ENCODE measurements at regions not wholly inside any gene's neighbourhood (a gene's known extent, or its start where the extent isn't known, plus 50 kb on each side); places are given as distances from the start of the nearest gene placed in this dataset.

DNA sequence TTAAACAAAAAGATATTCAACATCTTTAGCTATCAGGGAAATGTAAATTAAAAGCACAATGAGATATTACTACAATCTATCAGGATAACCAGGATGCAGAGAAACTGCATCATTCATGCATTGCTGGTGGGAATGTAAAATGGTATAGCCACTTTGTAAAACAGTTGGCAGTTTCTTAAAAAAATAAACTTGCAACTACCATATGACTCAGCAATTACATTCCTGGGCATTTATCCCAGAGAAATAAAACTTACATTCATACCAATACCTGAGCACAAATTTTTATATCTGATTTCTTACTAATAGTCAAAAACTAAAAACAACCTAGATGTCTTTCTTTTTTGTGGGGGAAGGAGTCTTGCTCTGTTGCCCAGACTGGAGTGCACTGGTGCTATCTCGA lies 190.3 kb upstream of the TAB2 start:
- H3K4me1 ChIP-seq (ENCODE audit: control insufficient read depth in 1 of 2, low read depth in 2 of 2): peaks cover 0 to 15% of the 10 kb centered on the region in 2 donors
- no peaks in the 10 kb centered on the region for H3K27me3 ChIP-seq (replicated peaks; ENCODE audit: insufficient read depth)
- DNase-seq (ENCODE audit: low spot score) (no peak), ATAC-seq (ENCODE audit: insufficient number of reproducible peaks, low FRiP score, low read depth) (no peak)
- TF ChIP-seq, protein P1, sequence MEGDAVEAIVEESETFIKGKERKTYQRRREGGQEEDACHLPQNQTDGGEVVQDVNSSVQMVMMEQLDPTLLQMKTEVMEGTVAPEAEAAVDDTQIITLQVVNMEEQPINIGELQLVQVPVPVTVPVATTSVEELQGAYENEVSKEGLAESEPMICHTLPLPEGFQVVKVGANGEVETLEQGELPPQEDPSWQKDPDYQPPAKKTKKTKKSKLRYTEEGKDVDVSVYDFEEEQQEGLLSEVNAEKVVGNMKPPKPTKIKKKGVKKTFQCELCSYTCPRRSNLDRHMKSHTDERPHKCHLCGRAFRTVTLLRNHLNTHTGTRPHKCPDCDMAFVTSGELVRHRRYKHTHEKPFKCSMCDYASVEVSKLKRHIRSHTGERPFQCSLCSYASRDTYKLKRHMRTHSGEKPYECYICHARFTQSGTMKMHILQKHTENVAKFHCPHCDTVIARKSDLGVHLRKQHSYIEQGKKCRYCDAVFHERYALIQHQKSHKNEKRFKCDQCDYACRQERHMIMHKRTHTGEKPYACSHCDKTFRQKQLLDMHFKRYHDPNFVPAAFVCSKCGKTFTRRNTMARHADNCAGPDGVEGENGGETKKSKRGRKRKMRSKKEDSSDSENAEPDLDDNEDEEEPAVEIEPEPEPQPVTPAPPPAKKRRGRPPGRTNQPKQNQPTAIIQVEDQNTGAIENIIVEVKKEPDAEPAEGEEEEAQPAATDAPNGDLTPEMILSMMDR (IDR thresholded peaks at IDR 0.05): no peak
- no peaks in the 10 kb centered on the region for H3K36me3 ChIP-seq
- H3K4me3 ChIP-seq: no peak overlapping the region
- H3K27ac ChIP-seq: no peak overlapping the region
- no peaks in the 10 kb centered on the region for H3K9me3 ChIP-seq

GRCh38 chr6:149128489-149129145 lies 188.9 kb upstream of the TAB2 start:
- no peak for ATAC-seq (ENCODE audit: insufficient number of reproducible peaks, low FRiP score, low read depth)
- Histone ChIP-seq H3K9me3 (no peaks in the 10 kb centered on the region), H3K4me3 (no peak overlapping the region), H3K36me3 (no peaks in the 10 kb centered on the region), H3K27me3 (replicated peaks; ENCODE audit: insufficient read depth) (no peaks in the 10 kb centered on the region), H3K4me1 (ENCODE audit: control insufficient read depth in 1 of 2, low read depth in 2 of 2) (peaks cover 0 to 15% of the 10 kb centered on the region in 2 donors), H3K27ac (no peak overlapping the region)
- TF ChIP-seq, protein P1 (IDR thresholded peaks at IDR 0.05): no peak
- no peak for DNase-seq (ENCODE audit: low spot score)

DNA sequence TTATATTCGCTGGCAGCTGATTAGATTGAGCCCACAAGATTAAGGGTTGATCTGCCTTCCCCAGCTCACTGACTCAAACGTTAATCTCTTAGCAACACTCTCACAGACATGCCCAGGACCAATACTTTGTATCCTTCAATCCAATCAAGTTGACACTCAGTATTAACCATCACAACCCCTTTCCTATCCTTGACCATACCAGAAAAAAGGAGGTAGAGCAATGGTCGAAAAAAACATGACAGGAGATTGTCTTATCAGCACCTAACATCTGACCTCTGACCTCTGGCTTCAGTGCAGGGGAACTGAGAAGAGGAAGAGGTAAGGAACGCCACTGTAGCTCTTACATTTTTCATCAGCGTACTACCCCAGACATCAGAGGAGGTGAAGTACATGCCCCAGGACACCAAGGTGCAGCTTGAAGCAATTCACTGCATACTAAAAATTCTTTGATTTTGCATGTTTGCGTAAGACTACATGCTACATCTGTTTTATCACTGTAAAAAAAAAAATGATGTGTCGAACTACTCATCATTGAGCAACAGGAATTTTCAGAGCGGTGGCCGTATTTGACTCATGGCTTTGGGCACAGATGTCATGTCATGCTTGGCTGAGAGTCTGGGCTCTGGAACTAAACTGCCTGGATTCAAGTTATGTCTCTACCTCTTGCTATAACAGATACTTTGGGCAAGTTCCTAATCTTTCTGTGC lies 188.0 kb upstream of the TAB2 start:
- no peaks in the 10 kb centered on the region for H3K36me3 ChIP-seq
- no peak for ATAC-seq (ENCODE audit: insufficient number of reproducible peaks, low FRiP score, low read depth)
- no peak for DNase-seq (ENCODE audit: low spot score)
- H3K27ac ChIP-seq: no peak overlapping the region
- no peaks in the 10 kb centered on the region for H3K9me3 ChIP-seq
- no peaks in the 10 kb centered on the region for H3K27me3 ChIP-seq (replicated peaks; ENCODE audit: insufficient read depth)
- TF ChIP-seq, protein P1 (IDR thresholded peaks at IDR 0.05): no peak
- H3K4me3 ChIP-seq: no peak overlapping the region
- H3K4me1 ChIP-seq (ENCODE audit: control insufficient read depth in 1 of 2, low read depth in 2 of 2): peaks cover 0 to 15% of the 10 kb centered on the region in 2 donors

- Histone ChIP-seq H3K27me3 (replicated peaks; ENCODE audit: insufficient read depth) (no peaks in the 10 kb centered on the region), H3K27ac (no peak overlapping the region), H3K9me3 (no peaks in the 10 kb centered on the region), H3K36me3 (no peaks in the 10 kb centered on the region), H3K4me3 (no peak overlapping the region), H3K4me1 (ENCODE audit: control insufficient read depth in 1 of 2, low read depth in 2 of 2) (peaks cover 0 to 15% of the 10 kb centered on the region in 2 donors)
- DNase-seq (ENCODE audit: low spot score): no peak
- ATAC-seq (ENCODE audit: insufficient number of reproducible peaks, low FRiP score, low read depth): no peak
- TF ChIP-seq, protein P1 (IDR thresholded peaks at IDR 0.05): no peak
Measured at GRCh38 chr6:149130090-149130489, 187.4 kb upstream of the TAB2 start.

DNA sequence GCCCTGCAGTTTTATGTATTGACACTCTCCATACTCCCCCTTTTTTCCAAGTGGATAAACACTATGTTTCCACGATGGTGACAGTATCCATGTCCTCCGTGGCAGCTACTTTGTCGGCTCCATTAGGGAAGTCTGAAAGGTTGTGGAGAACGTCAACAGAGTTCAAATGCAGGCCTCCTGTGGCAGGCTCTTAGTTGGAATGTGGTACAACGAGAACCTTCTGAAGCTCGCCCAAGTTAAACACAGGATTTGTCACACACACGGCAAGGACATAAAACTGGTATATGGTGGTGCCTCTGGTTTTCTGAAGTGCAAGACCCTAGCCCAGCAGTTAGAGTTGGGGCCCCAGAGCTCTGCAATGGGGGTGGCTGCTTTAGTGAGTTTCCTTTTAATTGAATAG lies 187.0 kb upstream of the TAB2 start:
- DNase-seq (ENCODE audit: low spot score) (no peak), ATAC-seq (ENCODE audit: insufficient number of reproducible peaks, low FRiP score, low read depth) (no peak)
- Histone ChIP-seq H3K9me3 (no peaks in the 10 kb centered on the region), H3K36me3 (no peaks in the 10 kb centered on the region), H3K27me3 (replicated peaks; ENCODE audit: insufficient read depth) (no peaks in the 10 kb centered on the region), H3K27ac (no peak overlapping the region), H3K4me3 (no peak overlapping the region), H3K4me1 (ENCODE audit: control insufficient read depth in 1 of 2, low read depth in 2 of 2) (peaks cover 0 to 15% of the 10 kb centered on the region in 2 donors)
- TF ChIP-seq, protein P1 (IDR thresholded peaks at IDR 0.05): no peak

Data from thoracic aorta (tissue), 2 donors.